PFSK-1 (cell line): ENCODE measurements at regions not wholly inside any gene's neighbourhood (a gene's known extent, or its start where the extent isn't known, plus 50 kb on each side); places are given as distances from the start of the nearest gene placed in this dataset.
A peak's percentile ranks its signal among the peaks of the same experiment; 100 is the strongest.

ENCODE experiments used
- POLR2AphosphoS5 ChIP-seq: IDR thresholded peaks from 2 replicates; pipeline ENCODE4 v1.6.1; 2012; ENCODE audit warnings: low read depth, mild to moderate bottlenecking, control low read depth, low read length, moderate library complexity
- REST ChIP-seq, 2 experiments: IDR thresholded peaks; 2 replicates each; pipeline versions ENCODE4 v1.6.1 to v1.8.0; 2011 to 2012; ENCODE audit warnings: low read depth in 2 of 2, low read length in 2 of 2, control low read depth in 1 of 2, inconsistent platforms in 1 of 2, mild to moderate bottlenecking in 1 of 2, moderate library complexity in 1 of 2; ENCODE audit not compliant: insufficient read depth in 1 of 2
- TAF1 ChIP-seq: IDR thresholded peaks from 2 replicates; pipeline ENCODE4 v1.6.1; 2012; ENCODE audit warnings: low read length, control low read depth, borderline replicate concordance; ENCODE audit not compliant: insufficient read depth

GRCh38 chr1:182143825-182144645, 82.5 kb upstream of the ZNF648 start:
- TF ChIP-seq TAF1 (no peak), POLR2AphosphoS5 (no peak), REST (IDR thresholded peaks at IDR 0.05; ENCODE audit: insufficient read depth in 1 of 2, low read depth in 2 of 2, low read length in 2 of 2) (peak in 1 of 2 experiments; percentile 34; a peak in 1 of 4 replicates)
